WERI-Rb-1 (cell line): ENCODE measurements at regions not wholly inside any gene's neighbourhood (a gene's known extent, or its start where the extent isn't known, plus 50 kb on each side); places are given as distances from the start of the nearest gene placed in this dataset.

Source experiments
- DNase-seq: peaks from one replicate; pipeline ENCODE4 v3.0.0-alpha.2; 2020
- H3K27ac ChIP-seq: fragments of 250-450 bp; sonication (Bioruptor Pico); 2 replicates; pipeline ENCODE4 v1.5.1; 2020; ENCODE audit warnings: mild to moderate bottlenecking, moderate library complexity
- H3K27me3 ChIP-seq: fragments of 250-450 bp; sonication (Bioruptor Pico); 2 replicates; pipeline ENCODE4 v1.5.1; 2021; ENCODE audit warnings: mild to moderate bottlenecking, low read depth, moderate library complexity; ENCODE audit not compliant: insufficient read depth, severe bottlenecking
- H3K36me3 ChIP-seq: fragments of 250-450 bp; sonication (Bioruptor Pico); 2 replicates; pipeline ENCODE4 v1.5.1; 2020; ENCODE audit warnings: mild to moderate bottlenecking, moderate library complexity
- H3K4me3 ChIP-seq: 2 replicates; pipeline ENCODE4 v1.5.1; 2011; ENCODE audit warnings: low read depth, mild to moderate bottlenecking, control low read depth, low read length
- H3K9me3 ChIP-seq: fragments of 250-450 bp; sonication (Bioruptor Pico); 2 replicates; pipeline ENCODE4 v1.5.1; 2021; ENCODE audit warnings: mild to moderate bottlenecking, moderate library complexity; ENCODE audit not compliant: severe bottlenecking
- CTCF ChIP-seq: IDR thresholded peaks from 2 replicates; pipeline ENCODE4 v1.5.1; 2011; ENCODE audit warnings: low read depth, mild to moderate bottlenecking, control low read depth, inconsistent platforms, low read length

- TF ChIP-seq CTCF = no peak
- H3K4me3 ChIP-seq = no peak overlapping the region
Measured at GRCh38 chr11:106295974-106296373, 218.5 kb downstream of the AASDHPPT start.

GRCh38 chr11:106302416-106302815 is 225.0 kb downstream of the AASDHPPT start:
- Histone ChIP-seq H3K27ac (no peak overlapping the region), H3K27me3 (no peaks in the 10 kb centered on the region), H3K9me3 (peaks cover 13% of the 10 kb centered on the region), H3K4me3 (no peak overlapping the region), H3K36me3 (no peaks in the 10 kb centered on the region)
- TF ChIP-seq CTCF = no peak
- DNase-seq = no peak

More at GRCh38 chr11:106295974-106296373, 218.5 kb downstream of the AASDHPPT start:
- Histone ChIP-seq H3K9me3 (no peaks in the 10 kb centered on the region), H3K27ac (no peak overlapping the region), H3K27me3 (no peaks in the 10 kb centered on the region), H3K36me3 (no peaks in the 10 kb centered on the region)
- no peak for DNase-seq

- no peak for DNase-seq
- H3K9me3 ChIP-seq = peaks cover 13% of the 10 kb centered on the region
Measured at GRCh38 chr11:106304274-106304673, 226.8 kb downstream of the AASDHPPT start.

GRCh38 chr11:106305458-106305857 is 228.0 kb downstream of the AASDHPPT start:
- no peaks in the 10 kb centered on the region for H3K27me3 ChIP-seq
- H3K4me3 ChIP-seq = no peak overlapping the region
- H3K27ac ChIP-seq = no peak overlapping the region
- peaks cover 13% of the 10 kb centered on the region for H3K9me3 ChIP-seq
- TF ChIP-seq CTCF = no peak
- DNase-seq = no peak
- H3K36me3 ChIP-seq = no peaks in the 10 kb centered on the region

More at GRCh38 chr11:106304274-106304673, 226.8 kb downstream of the AASDHPPT start:
- Histone ChIP-seq H3K27ac (no peak overlapping the region), H3K27me3 (no peaks in the 10 kb centered on the region), H3K36me3 (no peaks in the 10 kb centered on the region), H3K4me3 (no peak overlapping the region)
- TF ChIP-seq CTCF = no peak

GRCh38 chr11:106306942-106307341 is 229.5 kb downstream of the AASDHPPT start:
- Histone ChIP-seq H3K9me3 (peaks cover 9% of the 10 kb centered on the region), H3K4me3 (no peak overlapping the region), H3K36me3 (no peaks in the 10 kb centered on the region), H3K27me3 (no peaks in the 10 kb centered on the region), H3K27ac (no peak overlapping the region)
- DNase-seq = peak; percentile 36
- peak; percentile 49 for TF ChIP-seq CTCF

GRCh38 chr11:106309070-106309684 is 231.7 kb downstream of the AASDHPPT start:
- no peak overlapping the region for H3K4me3 ChIP-seq
- no peaks in the 10 kb centered on the region for H3K36me3 ChIP-seq
- TF ChIP-seq CTCF = no peak
- no peak for DNase-seq
- H3K27me3 ChIP-seq = no peaks in the 10 kb centered on the region
- no peak overlapping the region for H3K27ac ChIP-seq
- H3K9me3 ChIP-seq = no peaks in the 10 kb centered on the region
